Prostate gland (tissue), 2 donors: ENCODE measurements at regions not wholly inside any gene's neighbourhood (a gene's known extent, or its start where the extent isn't known, plus 50 kb on each side); places are given as distances from the start of the nearest gene placed in this dataset.

Source experiments
- DNase-seq: peaks from one replicate; pipeline ENCODE4 v3.0.0-alpha.2; 2019; ENCODE audit warnings: low spot score
- H3K27ac ChIP-seq, 2 donors: fragments of 200-600 bp; sonication (generic); 2 replicates each; pipeline ENCODE4 v1.5.1; 2017 to 2019
- H3K27me3 ChIP-seq: fragments of 200-600 bp; sonication (generic); replicated peaks from 2 replicates; pipeline ENCODE4 v1.5.1; 2019; ENCODE audit not compliant: insufficient read depth
- H3K36me3 ChIP-seq, 2 donors: fragments of 200-600 bp; sonication (generic); 1 replicate in 1 of 2; 2 replicates in 1 of 2; pipeline versions ENCODE4 v1.5.1 to v1.8.1; 2017 to 2019
- H3K4me1 ChIP-seq: fragments of 200-600 bp; sonication (generic); replicated peaks from 2 replicates; pipeline ENCODE4 v1.5.1; 2019
- H3K4me3 ChIP-seq, 2 donors: fragments of 200-600 bp; sonication (generic); 2 replicates each; pipeline ENCODE4 v1.5.1; 2017 to 2019
- H3K9me3 ChIP-seq: fragments of 200-600 bp; sonication (generic); 2 replicates; pipeline ENCODE4 v1.5.1; 2017
- POLR2A ChIP-seq: fragments of 450-650 bp; IDR thresholded peaks from one replicate; pipeline ENCODE4 v1.6.1; 2016; ENCODE audit warnings: antibody characterized with exemption, mild to moderate bottlenecking
- POLR2AphosphoS5 ChIP-seq: sonication (generic); formaldehyde crosslinking; IDR thresholded peaks from one replicate; pipeline ENCODE4 v1.6.1; 2017; ENCODE audit warnings: antibody characterized with exemption
- WGBS: methylation state at CpG from one replicate; pipeline ENCODE4 v1.1.5; 2018; 5-methylcytosine and 5-hydroxymethylcytosine counted together
- intact Hi-C: fragments of 100-400 bp; cut with DNase I; formaldehyde crosslinking; loops from one replicate; pipeline ENCODE4 v1.14.2; 2022
- TF ChIP-seq, protein P1 (sequence below), 4 experiments: fragments of 200-600 bp in 2 of 4; fragments of 450-650 bp in 2 of 4; sonication (generic) in 2 of 4; IDR thresholded peaks; 1 replicate in 3 of 4; 2 replicates in 1 of 4; pipeline ENCODE4 v1.5.1; 2016 to 2019; ENCODE audit warnings: antibody characterized with exemption in 4 of 4, mild to moderate bottlenecking in 2 of 4, moderate library complexity in 2 of 4

DNA sequence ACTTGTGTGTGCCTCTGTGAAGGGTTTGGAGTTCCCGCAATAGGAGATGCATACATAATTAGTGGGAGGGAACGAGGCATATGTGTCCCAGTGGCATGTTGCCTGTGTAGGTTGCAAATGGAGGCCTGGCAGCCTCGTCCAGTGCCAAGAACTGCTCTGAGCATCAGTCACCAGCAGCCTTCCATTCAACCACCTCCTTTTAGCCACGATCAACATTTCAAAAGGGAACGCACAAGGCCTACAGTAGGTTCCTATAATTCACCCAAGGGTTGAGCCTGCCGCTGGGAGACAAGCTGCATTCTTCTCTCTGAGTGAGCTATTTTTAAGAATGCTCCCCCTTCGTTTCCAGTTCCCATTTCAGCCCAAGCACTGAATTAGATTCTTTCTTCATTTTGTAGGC, 78.8 kb upstream of the CTNNB1 start:
- no peaks in the 10 kb centered on the region for H3K9me3 ChIP-seq
- no peaks in the 10 kb centered on the region for H3K36me3 ChIP-seq
- intact Hi-C loops, result no loop called here
- DNase-seq, result no peak
- H3K27me3 ChIP-seq, result no peaks in the 10 kb centered on the region
- WGBS, result 81% methylated on average over 7 of the region's 7 CpGs
- H3K27ac ChIP-seq, result no peak overlapping the region
- H3K4me1 ChIP-seq, result no peaks in the 10 kb centered on the region
- TF ChIP-seq POLR2AphosphoS5 (no peak), POLR2A (no peak)
- TF ChIP-seq, protein P1, sequence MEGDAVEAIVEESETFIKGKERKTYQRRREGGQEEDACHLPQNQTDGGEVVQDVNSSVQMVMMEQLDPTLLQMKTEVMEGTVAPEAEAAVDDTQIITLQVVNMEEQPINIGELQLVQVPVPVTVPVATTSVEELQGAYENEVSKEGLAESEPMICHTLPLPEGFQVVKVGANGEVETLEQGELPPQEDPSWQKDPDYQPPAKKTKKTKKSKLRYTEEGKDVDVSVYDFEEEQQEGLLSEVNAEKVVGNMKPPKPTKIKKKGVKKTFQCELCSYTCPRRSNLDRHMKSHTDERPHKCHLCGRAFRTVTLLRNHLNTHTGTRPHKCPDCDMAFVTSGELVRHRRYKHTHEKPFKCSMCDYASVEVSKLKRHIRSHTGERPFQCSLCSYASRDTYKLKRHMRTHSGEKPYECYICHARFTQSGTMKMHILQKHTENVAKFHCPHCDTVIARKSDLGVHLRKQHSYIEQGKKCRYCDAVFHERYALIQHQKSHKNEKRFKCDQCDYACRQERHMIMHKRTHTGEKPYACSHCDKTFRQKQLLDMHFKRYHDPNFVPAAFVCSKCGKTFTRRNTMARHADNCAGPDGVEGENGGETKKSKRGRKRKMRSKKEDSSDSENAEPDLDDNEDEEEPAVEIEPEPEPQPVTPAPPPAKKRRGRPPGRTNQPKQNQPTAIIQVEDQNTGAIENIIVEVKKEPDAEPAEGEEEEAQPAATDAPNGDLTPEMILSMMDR (IDR thresholded peaks at IDR 0.05), result no peak
- no peak overlapping the region for H3K4me3 ChIP-seq

DNA sequence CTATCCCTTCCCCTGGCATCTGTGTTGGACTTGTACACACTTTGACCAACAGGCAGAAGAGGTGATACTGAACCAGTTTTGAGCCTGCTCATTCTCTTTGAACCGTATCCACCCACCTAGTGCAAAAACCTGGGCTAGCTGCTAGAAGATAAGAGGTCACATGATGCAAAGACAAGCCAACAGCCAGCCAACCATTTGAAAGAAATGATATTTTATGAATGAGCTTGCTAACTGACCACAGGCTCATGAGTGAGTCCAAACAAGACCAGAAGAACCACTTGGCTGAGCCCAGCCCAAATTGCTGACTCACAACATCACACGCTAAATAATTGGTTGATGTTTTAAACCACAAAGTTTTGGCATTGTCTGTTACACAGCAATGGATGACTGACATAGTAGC, 74.0 kb upstream of the CTNNB1 start:
- Histone ChIP-seq H3K4me1 (no peaks in the 10 kb centered on the region), H3K27ac (no peak overlapping the region), H3K27me3 (no peaks in the 10 kb centered on the region), H3K9me3 (no peaks in the 10 kb centered on the region), H3K36me3 (no peaks in the 10 kb centered on the region), H3K4me3 (no peak overlapping the region)
- TF ChIP-seq POLR2AphosphoS5 (no peak), POLR2A (no peak)
- TF ChIP-seq, protein P1 (IDR thresholded peaks at IDR 0.05), result no peak
- 94% methylated on average over 2 of the region's 2 CpGs for WGBS
- no peak for DNase-seq
- intact Hi-C loops, result no loop called here

DNA sequence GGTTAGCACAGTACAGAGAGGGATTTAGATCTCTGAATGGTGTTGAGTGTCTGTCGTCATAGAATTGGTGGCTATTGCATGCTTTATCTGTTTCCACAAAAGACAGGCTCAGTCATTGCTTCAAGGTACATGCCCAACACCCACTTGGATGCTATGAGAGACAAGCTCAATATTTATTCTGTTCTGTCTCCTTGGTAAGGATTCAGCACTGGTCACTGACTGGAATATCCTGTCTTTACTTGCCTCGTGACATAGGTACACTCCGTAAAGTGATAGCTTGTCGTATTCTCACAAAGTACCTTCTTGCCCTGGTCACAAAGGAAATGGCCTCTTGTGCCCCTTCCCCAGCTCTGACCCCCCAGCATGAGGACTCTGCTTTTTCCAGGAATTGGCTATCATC, 72.8 kb upstream of the CTNNB1 start:
- H3K9me3 ChIP-seq, result no peaks in the 10 kb centered on the region
- intact Hi-C loops, result no loop called here
- peak overlapping the region in 1 of 2 donors; percentile 16 for H3K27ac ChIP-seq
- TF ChIP-seq POLR2A, result no peak
- peak; percentile 87 for TF ChIP-seq POLR2AphosphoS5
- H3K36me3 ChIP-seq, result no peaks in the 10 kb centered on the region
- H3K4me1 ChIP-seq, result no peaks in the 10 kb centered on the region
- H3K27me3 ChIP-seq, result no peaks in the 10 kb centered on the region
- DNase-seq, result peak; percentile 60
- WGBS, result 62% methylated on average over 4 of the region's 4 CpGs
- no peak overlapping the region for H3K4me3 ChIP-seq

DNA sequence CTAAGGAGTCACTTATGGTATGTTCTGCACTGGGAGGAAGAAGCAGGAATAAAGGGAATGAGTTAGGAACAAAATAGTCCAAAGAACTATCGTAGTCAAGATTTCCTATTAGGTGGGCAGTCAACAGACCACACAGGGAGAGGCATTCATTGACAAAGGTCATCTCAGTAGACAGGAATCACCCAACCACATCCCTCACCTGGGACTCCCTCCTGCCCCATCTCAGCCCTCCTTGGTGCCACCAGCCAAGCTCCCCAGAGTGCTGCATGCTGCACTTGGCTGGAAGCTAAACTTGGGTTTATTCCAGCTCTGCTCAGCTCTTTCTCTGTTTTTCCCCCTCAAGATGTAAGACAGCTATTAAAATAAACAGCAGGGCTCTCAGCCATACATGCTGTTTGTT, 72.3 kb upstream of the CTNNB1 start:
- H3K27ac ChIP-seq, result peak overlapping the region in 1 of 2 donors; percentile 16
- WGBS, result 87% methylated on average over 1 of the region's 1 CpG
- no peak for DNase-seq
- TF ChIP-seq, protein P1 (IDR thresholded peaks at IDR 0.05), result no peak
- TF ChIP-seq POLR2A, result no peak
- TF ChIP-seq POLR2AphosphoS5, result no peak
- intact Hi-C loops, result no loop called here
- H3K27me3 ChIP-seq, result no peaks in the 10 kb centered on the region
- H3K4me1 ChIP-seq, result no peaks in the 10 kb centered on the region
- H3K4me3 ChIP-seq, result no peak overlapping the region
- H3K9me3 ChIP-seq, result no peaks in the 10 kb centered on the region
- H3K36me3 ChIP-seq, result no peaks in the 10 kb centered on the region

DNA sequence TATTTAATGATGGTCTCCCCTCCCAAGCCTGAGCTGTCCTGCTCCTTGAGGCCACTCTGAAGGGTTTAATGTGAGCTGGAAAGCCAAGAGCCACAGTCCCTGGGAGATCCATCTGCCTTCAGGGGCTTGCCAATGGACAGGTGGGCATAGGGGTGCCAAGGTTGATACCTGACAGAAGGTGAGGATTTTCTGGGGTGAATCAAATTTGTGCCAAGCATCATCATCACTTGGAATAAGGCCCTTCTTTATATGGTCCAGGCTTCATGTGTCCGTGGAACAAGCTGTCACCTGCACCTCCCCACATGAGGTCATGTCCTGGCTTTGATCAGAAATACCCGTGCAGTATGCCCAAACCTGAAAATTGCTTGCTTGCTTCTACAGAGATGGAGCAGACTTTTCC, 71.9 kb upstream of the CTNNB1 start:
- Histone ChIP-seq H3K4me3 (no peak overlapping the region), H3K4me1 (no peaks in the 10 kb centered on the region), H3K9me3 (no peaks in the 10 kb centered on the region), H3K27me3 (no peaks in the 10 kb centered on the region), H3K36me3 (no peaks in the 10 kb centered on the region), H3K27ac (no peak overlapping the region)
- intact Hi-C loops, result no loop called here
- 94% methylated on average over 2 of the region's 2 CpGs for WGBS
- no peak for DNase-seq
- TF ChIP-seq, protein P1 (IDR thresholded peaks at IDR 0.05), result no peak
- TF ChIP-seq POLR2AphosphoS5 (no peak), POLR2A (no peak)
